Lung (tissue), 11 donors: ENCODE measurements at regions not wholly inside any gene's neighbourhood (a gene's known extent, or its start where the extent isn't known, plus 50 kb on each side); places are given as distances from the start of the nearest gene placed in this dataset.

Experiments used
- ATAC-seq: fragments of 200-7000 bp; cut with Tn5 transposase; one replicate; pipeline ENCODE4 v1.9.1; 2020; ENCODE audit warnings: moderate number of reproducible peaks; ENCODE audit not compliant: insufficient read depth, low FRiP score
- DNase-seq, 3 donors: peaks; one replicate each; pipeline ENCODE4 v3.0.0-alpha.2; 2013 to 2017
- H3K27ac ChIP-seq, 2 donors: one replicate each; pipeline ENCODE4 v1.5.1; 2013; ENCODE audit warnings: mild to moderate bottlenecking in 2 of 2, moderate library complexity in 2 of 2, control low read depth in 1 of 2, inconsistent platforms in 1 of 2, low read depth in 1 of 2, low read length in 1 of 2
- H3K27me3 ChIP-seq, 3 donors: one replicate each; pipeline ENCODE4 v1.5.1; 2013; ENCODE audit warnings: low read length in 2 of 3; ENCODE audit not compliant: control insufficient read depth in 3 of 3, insufficient read depth in 3 of 3
- H3K36me3 ChIP-seq, 4 donors: one replicate each; pipeline ENCODE4 v1.5.1; 2013; ENCODE audit warnings: low read length in 4 of 4, mild to moderate bottlenecking in 1 of 4, moderate library complexity in 1 of 4; ENCODE audit not compliant: control insufficient read depth in 4 of 4, insufficient read depth in 4 of 4
- H3K4me1 ChIP-seq, 5 donors: one replicate each; pipeline ENCODE4 v1.5.1; 2013; ENCODE audit warnings: low read length in 5 of 5, mild to moderate bottlenecking in 2 of 5, moderate library complexity in 1 of 5; ENCODE audit not compliant: control insufficient read depth in 5 of 5, insufficient read depth in 5 of 5
- H3K4me3 ChIP-seq: one replicate; pipeline ENCODE4 v1.5.1; 2013; ENCODE audit warnings: mild to moderate bottlenecking, control low read depth, moderate library complexity
- H3K9ac ChIP-seq, 2 donors: one replicate each; pipeline ENCODE4 v1.5.1; 2013; ENCODE audit warnings: low read length in 2 of 2, control low read depth in 1 of 2; ENCODE audit not compliant: insufficient read depth in 1 of 2
- H3K9me3 ChIP-seq, 4 donors: one replicate each; pipeline ENCODE4 v1.5.1; 2013; ENCODE audit warnings: low read length in 3 of 4, mild to moderate bottlenecking in 1 of 4, moderate library complexity in 1 of 4; ENCODE audit not compliant: control insufficient read depth in 4 of 4, insufficient read depth in 3 of 4
- WGBS, 2 donors: extraction: QIAGEN DNeasy Blood & Tissue Kit; methylation state at CpG; one replicate each; pipeline ENCODE4 v1.1.7; 2013; 5-methylcytosine and 5-hydroxymethylcytosine counted together
- TF ChIP-seq, protein P1 (sequence below): IDR thresholded peaks from 2 replicates; pipeline ENCODE4 v1.5.1; 2012; ENCODE audit warnings: mild to moderate bottlenecking; ENCODE audit errors: control extremely low read depth, extremely low read depth
- donor health status: control.
- donor health status: control.
- donor health status: Bipolar disorder and iron deficiency.
- donor health status: healthy.
- donor health status: DM: yes; HTN: yes; CAD: no.

DNA sequence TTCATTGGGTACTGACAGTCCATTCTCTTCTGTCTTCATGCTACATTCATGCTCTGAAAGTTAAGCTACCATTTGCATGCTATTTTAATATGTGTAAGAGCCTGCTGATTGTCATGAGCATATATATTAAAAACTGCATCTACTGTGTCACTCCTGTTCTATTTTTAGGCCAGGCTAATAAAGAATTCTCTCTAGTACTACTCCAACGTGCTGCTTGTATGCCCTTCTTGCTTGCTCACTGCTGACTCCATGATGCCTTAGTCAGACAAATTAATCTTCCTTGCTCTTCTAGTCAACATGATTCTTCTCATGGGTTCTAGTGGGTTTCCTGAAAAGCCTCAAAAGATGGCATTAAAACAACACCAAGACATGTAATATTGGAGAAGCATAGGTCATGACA is 1600.1 kb downstream of the DPP10 start:
- H3K4me3 ChIP-seq, result no peak overlapping the region
- H3K9me3 ChIP-seq, result peaks cover 0 to 3% (median 0%) of the 10 kb centered on the region in 4 donors
- H3K4me1 ChIP-seq, result no peaks in the 10 kb centered on the region
- H3K36me3 ChIP-seq, result no peaks in the 10 kb centered on the region
- no peak for DNase-seq
- no peak overlapping the region for H3K9ac ChIP-seq
- no peak for ATAC-seq
- H3K27ac ChIP-seq, result no peak overlapping the region
- TF ChIP-seq, protein P1, sequence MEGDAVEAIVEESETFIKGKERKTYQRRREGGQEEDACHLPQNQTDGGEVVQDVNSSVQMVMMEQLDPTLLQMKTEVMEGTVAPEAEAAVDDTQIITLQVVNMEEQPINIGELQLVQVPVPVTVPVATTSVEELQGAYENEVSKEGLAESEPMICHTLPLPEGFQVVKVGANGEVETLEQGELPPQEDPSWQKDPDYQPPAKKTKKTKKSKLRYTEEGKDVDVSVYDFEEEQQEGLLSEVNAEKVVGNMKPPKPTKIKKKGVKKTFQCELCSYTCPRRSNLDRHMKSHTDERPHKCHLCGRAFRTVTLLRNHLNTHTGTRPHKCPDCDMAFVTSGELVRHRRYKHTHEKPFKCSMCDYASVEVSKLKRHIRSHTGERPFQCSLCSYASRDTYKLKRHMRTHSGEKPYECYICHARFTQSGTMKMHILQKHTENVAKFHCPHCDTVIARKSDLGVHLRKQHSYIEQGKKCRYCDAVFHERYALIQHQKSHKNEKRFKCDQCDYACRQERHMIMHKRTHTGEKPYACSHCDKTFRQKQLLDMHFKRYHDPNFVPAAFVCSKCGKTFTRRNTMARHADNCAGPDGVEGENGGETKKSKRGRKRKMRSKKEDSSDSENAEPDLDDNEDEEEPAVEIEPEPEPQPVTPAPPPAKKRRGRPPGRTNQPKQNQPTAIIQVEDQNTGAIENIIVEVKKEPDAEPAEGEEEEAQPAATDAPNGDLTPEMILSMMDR, result no peak
- no peaks in the 10 kb centered on the region for H3K27me3 ChIP-seq
- 34 to 57% methylated on average over 1 of the region's 1 CpG for WGBS, 2 donors

DNA sequence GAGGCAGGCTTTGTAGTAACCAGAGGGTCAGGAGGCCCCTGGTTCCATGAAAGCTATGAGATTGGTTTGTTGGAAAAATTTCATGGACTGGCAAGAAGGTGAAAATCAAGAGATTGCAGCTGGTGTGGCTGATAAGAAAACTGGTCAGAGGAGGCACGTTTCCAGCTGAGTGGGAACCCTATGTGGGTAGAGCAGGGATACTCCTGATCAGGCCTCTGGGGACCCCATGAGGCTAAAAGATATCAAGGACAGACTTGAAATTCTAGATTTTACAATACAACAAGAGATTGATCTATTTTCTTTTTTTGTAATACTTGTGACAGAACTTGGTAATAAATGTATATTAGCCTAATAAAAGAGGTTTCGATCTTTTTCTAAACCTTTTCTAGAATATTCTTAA is 1615.1 kb downstream of the DPP10 start:
- no peak overlapping the region for H3K27ac ChIP-seq
- TF ChIP-seq, protein P1, result no peak
- H3K27me3 ChIP-seq, result no peaks in the 10 kb centered on the region
- no peaks in the 10 kb centered on the region for H3K9me3 ChIP-seq
- WGBS, 2 donors, result 56 to 65% methylated on average over 2 of the region's 2 CpGs
- ATAC-seq, result no peak
- H3K4me3 ChIP-seq, result no peak overlapping the region
- H3K9ac ChIP-seq, result no peak overlapping the region
- DNase-seq, result peak in 1 of 3 donors; percentile 1
- H3K36me3 ChIP-seq, result no peaks in the 10 kb centered on the region
- H3K4me1 ChIP-seq, result no peaks in the 10 kb centered on the region

DNA sequence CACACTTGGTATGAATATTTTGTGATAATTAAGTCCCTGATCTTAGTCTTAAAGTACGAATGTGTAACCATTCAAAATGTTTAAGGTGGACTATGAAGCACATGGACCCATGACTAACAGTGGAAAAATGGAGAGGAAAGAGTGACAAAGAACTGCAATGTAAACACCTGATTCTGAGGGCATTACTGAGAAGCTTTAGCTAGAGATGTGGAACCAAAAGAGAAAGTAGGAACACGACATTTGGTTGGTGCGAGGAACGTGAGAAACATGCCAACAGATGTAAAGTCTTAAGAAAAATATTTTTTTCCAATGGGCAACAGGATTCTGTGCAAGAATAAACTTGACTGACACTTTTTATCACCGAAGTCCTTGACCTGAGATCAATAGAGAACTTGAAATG is 1618.6 kb downstream of the DPP10 start:
- no peak overlapping the region for H3K27ac ChIP-seq
- 53 to 58% methylated on average over 5 of the region's 5 CpGs for whole genome bisulfite sequencing, 2 donors
- TF ChIP-seq, protein P1, result no peak
- peaks cover 0 to 2% (median 0%) of the 10 kb centered on the region in 4 donors for H3K9me3 ChIP-seq
- H3K36me3 ChIP-seq, result no peaks in the 10 kb centered on the region
- DNase-seq (no peak), ATAC-seq (no peak)
- no peak overlapping the region for H3K9ac ChIP-seq
- no peaks in the 10 kb centered on the region for H3K27me3 ChIP-seq
- H3K4me1 ChIP-seq, result no peaks in the 10 kb centered on the region
- no peak overlapping the region for H3K4me3 ChIP-seq

DNA sequence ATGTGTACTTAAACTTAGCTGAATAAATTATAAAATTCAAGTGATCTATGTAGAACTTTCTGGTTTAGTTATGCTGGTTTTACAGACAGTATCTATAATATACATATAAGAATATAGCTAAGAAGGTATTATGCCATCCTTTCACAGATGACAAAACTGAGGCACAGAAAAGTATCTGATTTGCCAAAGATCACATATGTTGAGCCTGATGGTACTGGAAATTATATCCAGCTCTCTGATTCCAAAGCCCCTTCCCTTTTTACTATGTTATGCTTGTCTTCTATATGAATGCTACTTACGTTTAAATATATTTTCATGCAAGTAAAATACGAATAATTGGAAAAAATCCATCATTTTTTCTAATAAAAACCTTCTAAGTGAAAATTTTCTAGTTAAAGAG is 1631.3 kb downstream of the DPP10 start:
- no peak for ATAC-seq
- no peaks in the 10 kb centered on the region for H3K36me3 ChIP-seq
- H3K4me1 ChIP-seq, result no peaks in the 10 kb centered on the region
- H3K9me3 ChIP-seq, result no peaks in the 10 kb centered on the region
- WGBS, 2 donors, result 64 to 66% methylated on average over 2 of the region's 2 CpGs
- H3K27me3 ChIP-seq, result no peaks in the 10 kb centered on the region
- H3K27ac ChIP-seq, result no peak overlapping the region
- H3K4me3 ChIP-seq, result no peak overlapping the region
- H3K9ac ChIP-seq, result no peak overlapping the region
- no peak for DNase-seq
- TF ChIP-seq, protein P1, result no peak
